PC-9 (cell line): ENCODE measurements at regions not wholly inside any gene's neighbourhood (a gene's known extent, or its start where the extent isn't known, plus 50 kb on each side); places are given as distances from the start of the nearest gene placed in this dataset.

ENCODE experiments used
- BruUV-seq: library from RNA; stranded (reverse); fragments of 400-500 nt; replicated peaks from 2 replicates; lab custom pipeline; 2021; lab: Mats Ljungman, UMichigan
- CTCF ChIA-PET: fragments of 300-600 bp; sonication (Branson Sonifier 250); formaldehyde crosslinking; loops from one replicate; lab custom pipeline; 2022; ENCODE audit warnings: antibody characterized with exemption; lab: Charles Lee
- POLR2A ChIA-PET: fragments of 300-600 bp; sonication (Branson Sonifier 250); formaldehyde crosslinking; loops from one replicate; lab custom pipeline; 2022; ENCODE audit warnings: antibody characterized with exemption; ENCODE audit not compliant: unreplicated experiment; lab: Charles Lee
- DNase-seq, 2 experiments: peaks; one replicate each; pipeline versions ENCODE4 v3.0.0 to v3.0.0-alpha.2; 2015 to 2022; ENCODE audit warnings: mixed read lengths in 1 of 2
- H2AFZ ChIP-seq: fragments of 200-600 bp; sonication (generic); 2 replicates; pipeline ENCODE4 v1.8.1; 2017; ENCODE audit warnings: antibody characterized with exemption
- H3F3A ChIP-seq: fragments of 200-600 bp; sonication (generic); 2 replicates; pipeline ENCODE4 v1.8.1; 2017; ENCODE audit warnings: antibody characterized with exemption, mild to moderate bottlenecking, low read depth; ENCODE audit not compliant: insufficient read depth
- H3K27ac ChIP-seq: fragments of 200-600 bp; sonication (generic); 2 replicates; pipeline ENCODE4 v1.6.1; 2016; ENCODE audit warnings: mixed run types
- H3K27me3 ChIP-seq: fragments of 200-600 bp; sonication (generic); 2 replicates; pipeline ENCODE4 v1.6.1; 2016; ENCODE audit warnings: low read depth, mixed run types; ENCODE audit not compliant: insufficient read depth
- H3K36me3 ChIP-seq: fragments of 200-600 bp; sonication (generic); 2 replicates; pipeline ENCODE4 v1.6.1; 2016; ENCODE audit warnings: low read depth, mixed run types
- H3K4me1 ChIP-seq: fragments of 200-600 bp; sonication (generic); replicated peaks from 2 replicates; pipeline ENCODE4 v1.6.1; 2016; ENCODE audit warnings: mixed run types; ENCODE audit not compliant: insufficient read depth
- H3K4me2 ChIP-seq: fragments of 200-600 bp; sonication (generic); 2 replicates; pipeline ENCODE4 v1.6.1; 2017; ENCODE audit warnings: mixed run types
- H3K4me3 ChIP-seq: fragments of 200-600 bp; sonication (generic); 2 replicates; pipeline ENCODE4 v1.6.1; 2016; ENCODE audit warnings: mixed run types
- H3K79me2 ChIP-seq: fragments of 200-600 bp; sonication (generic); 2 replicates; pipeline ENCODE4 v1.6.1; 2017; ENCODE audit warnings: low read depth, mixed run types
- H3K9me2 ChIP-seq: fragments of 200-600 bp; sonication (generic); 2 replicates; pipeline ENCODE4 v1.8.1; 2017; ENCODE audit warnings: mild to moderate bottlenecking; ENCODE audit not compliant: insufficient read depth
- H3K9me3 ChIP-seq: fragments of 200-600 bp; sonication (generic); 2 replicates; pipeline ENCODE4 v1.8.1; 2016; ENCODE audit warnings: low read depth; ENCODE audit not compliant: insufficient read depth
- H4K20me1 ChIP-seq: fragments of 200-600 bp; sonication (generic); 2 replicates; pipeline ENCODE4 v1.8.1; 2017; ENCODE audit not compliant: insufficient read depth
- EZH2 ChIP-seq: fragments of 200-600 bp; sonication (generic); IDR thresholded peaks from 2 replicates; pipeline ENCODE4 v1.8.0; 2017; ENCODE audit warnings: antibody characterized with exemption, low read depth
- intact Hi-C: fragments of 100-400 bp; cut with micrococcal nuclease; formaldehyde crosslinking; loops from one replicate; pipeline ENCODE4 v1.10.0; 2022; ENCODE audit not compliant: unreplicated experiment
- TF ChIP-seq, protein P1 (sequence below): fragments of 200-600 bp; sonication (generic); conservative IDR thresholded peaks from 2 replicates; pipeline ENCODE4 v1.6.1; 2017; ENCODE audit warnings: mixed run types, antibody characterized with exemption, mild to moderate bottlenecking, moderate library complexity

DNA sequence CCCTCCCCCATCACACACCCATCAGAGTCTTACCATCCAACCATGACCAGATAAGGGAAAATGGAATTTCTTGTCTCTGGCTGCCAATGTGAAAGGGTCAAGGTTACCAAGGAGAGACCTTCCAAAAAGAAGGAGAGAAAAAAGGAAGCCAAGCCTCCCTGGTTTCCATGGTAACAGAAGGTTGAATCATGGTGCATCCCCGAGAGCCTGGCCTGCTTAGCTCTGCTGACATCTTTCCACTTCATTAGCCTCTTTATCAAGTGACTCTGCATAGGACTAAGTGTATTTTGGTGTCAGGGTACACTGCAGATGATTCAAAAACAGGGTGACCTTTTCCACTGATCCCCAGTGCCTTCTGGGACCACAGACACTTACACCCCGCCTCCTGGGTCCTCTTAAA, 225.7 kb upstream of the PPP2R3A start:
- ChIA-PET CTCF (no interaction called here), POLR2A (no interaction called here)
- H3K36me3 ChIP-seq: no peaks in the 10 kb centered on the region
- no peaks in the 10 kb centered on the region for H3K9me3 ChIP-seq
- TF ChIP-seq, protein P1, sequence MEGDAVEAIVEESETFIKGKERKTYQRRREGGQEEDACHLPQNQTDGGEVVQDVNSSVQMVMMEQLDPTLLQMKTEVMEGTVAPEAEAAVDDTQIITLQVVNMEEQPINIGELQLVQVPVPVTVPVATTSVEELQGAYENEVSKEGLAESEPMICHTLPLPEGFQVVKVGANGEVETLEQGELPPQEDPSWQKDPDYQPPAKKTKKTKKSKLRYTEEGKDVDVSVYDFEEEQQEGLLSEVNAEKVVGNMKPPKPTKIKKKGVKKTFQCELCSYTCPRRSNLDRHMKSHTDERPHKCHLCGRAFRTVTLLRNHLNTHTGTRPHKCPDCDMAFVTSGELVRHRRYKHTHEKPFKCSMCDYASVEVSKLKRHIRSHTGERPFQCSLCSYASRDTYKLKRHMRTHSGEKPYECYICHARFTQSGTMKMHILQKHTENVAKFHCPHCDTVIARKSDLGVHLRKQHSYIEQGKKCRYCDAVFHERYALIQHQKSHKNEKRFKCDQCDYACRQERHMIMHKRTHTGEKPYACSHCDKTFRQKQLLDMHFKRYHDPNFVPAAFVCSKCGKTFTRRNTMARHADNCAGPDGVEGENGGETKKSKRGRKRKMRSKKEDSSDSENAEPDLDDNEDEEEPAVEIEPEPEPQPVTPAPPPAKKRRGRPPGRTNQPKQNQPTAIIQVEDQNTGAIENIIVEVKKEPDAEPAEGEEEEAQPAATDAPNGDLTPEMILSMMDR: no peak
- TF ChIP-seq EZH2: no peak
- no peaks in the 10 kb centered on the region for H4K20me1 ChIP-seq
- DNase-seq: no peak
- no peak overlapping the region for H2AFZ ChIP-seq
- H3K27me3 ChIP-seq: peaks cover 29% of the 10 kb centered on the region
- H3K4me2 ChIP-seq: no peak overlapping the region
- no peak overlapping the region for H3K27ac ChIP-seq
- intact Hi-C loops: loop anchor here (5.0 to 10.0 kb wide), 2 partner anchors 155 to 303 kb away; no protein-coding TSS in a partner anchor
- no peaks in the 10 kb centered on the region for H3K4me1 ChIP-seq
- no peak overlapping the region for H3K4me3 ChIP-seq
- no peaks in the 10 kb centered on the region for H3K9me2 ChIP-seq
- H3F3A ChIP-seq: no peaks in the 10 kb centered on the region
- no peaks in the 10 kb centered on the region for H3K79me2 ChIP-seq
- BruUV-seq: no TSS peak

DNA sequence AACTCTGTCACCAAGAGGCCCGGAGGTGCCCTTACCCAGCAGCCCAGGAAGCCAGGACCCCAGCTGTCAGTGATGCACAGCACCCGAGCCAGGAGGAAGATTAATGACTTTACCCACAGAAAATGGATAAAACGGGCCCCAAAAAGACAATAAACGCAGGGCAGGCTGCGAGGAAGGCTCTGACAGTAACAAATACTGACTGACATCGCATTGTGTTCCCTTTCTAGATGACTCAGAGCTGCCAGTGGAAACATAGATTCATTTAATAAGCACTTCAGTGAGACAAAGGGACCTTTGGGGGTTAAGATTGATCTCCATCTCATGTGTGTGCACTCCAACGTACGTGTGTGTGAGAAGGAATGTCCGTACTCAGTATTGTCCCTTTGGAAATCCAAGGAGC, 225.3 kb upstream of the PPP2R3A start:
- POLR2A ChIA-PET: no interaction called here
- no TSS peak for BruUV-seq
- intact Hi-C loops: no loop called here

DNA sequence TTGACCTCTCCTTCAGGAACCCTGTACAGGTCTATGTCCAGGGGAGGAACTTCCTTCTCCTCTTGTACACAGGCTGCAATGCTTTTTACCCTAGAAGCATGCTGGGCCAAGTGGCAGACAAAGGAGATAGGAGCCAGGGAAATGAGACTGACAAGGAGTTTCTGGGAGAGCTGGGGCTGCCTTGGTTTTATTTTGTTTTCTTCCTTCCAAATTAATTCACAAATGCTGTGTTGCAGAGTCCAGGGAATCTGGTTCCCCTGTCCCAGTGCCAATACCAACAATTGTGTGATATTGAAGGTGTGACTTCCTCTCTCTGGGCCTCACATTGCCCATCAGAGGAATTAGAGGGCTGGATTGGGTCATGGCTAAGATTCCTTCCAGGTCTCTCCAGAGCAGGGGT, 224.8 kb upstream of the PPP2R3A start:
- no peak overlapping the region for H3K4me3 ChIP-seq
- no TSS peak for BruUV-seq
- ChIA-PET POLR2A (no interaction called here), CTCF (no interaction called here)
- H3K4me1 ChIP-seq: no peaks in the 10 kb centered on the region
- no peaks in the 10 kb centered on the region for H3F3A ChIP-seq
- TF ChIP-seq EZH2: no peak
- TF ChIP-seq, protein P1: no peak
- H2AFZ ChIP-seq: no peak overlapping the region
- peaks cover 34% of the 10 kb centered on the region for H3K27me3 ChIP-seq
- H3K36me3 ChIP-seq: no peaks in the 10 kb centered on the region
- no peak for DNase-seq
- H4K20me1 ChIP-seq: no peaks in the 10 kb centered on the region
- H3K9me3 ChIP-seq: no peaks in the 10 kb centered on the region
- no peaks in the 10 kb centered on the region for H3K79me2 ChIP-seq
- no peak overlapping the region for H3K27ac ChIP-seq
- H3K4me2 ChIP-seq: no peak overlapping the region
- no peaks in the 10 kb centered on the region for H3K9me2 ChIP-seq
- intact Hi-C loops: no loop called here

More for the DNA sequence above, 225.3 kb upstream of the PPP2R3A start:
- H3K9me3 ChIP-seq: no peaks in the 10 kb centered on the region
- DNase-seq: no peak
- H3K4me2 ChIP-seq: no peak overlapping the region
- H3F3A ChIP-seq: no peaks in the 10 kb centered on the region
- TF ChIP-seq, protein P1: no peak
- TF ChIP-seq EZH2: no peak
- no peak overlapping the region for H3K4me3 ChIP-seq
- no peaks in the 10 kb centered on the region for H4K20me1 ChIP-seq
- H3K4me1 ChIP-seq: no peaks in the 10 kb centered on the region
- no peaks in the 10 kb centered on the region for H3K79me2 ChIP-seq
- H3K36me3 ChIP-seq: no peaks in the 10 kb centered on the region
- CTCF ChIA-PET: no interaction called here
- H3K9me2 ChIP-seq: no peaks in the 10 kb centered on the region
- H2AFZ ChIP-seq: no peak overlapping the region
- H3K27me3 ChIP-seq: peaks cover 34% of the 10 kb centered on the region
- H3K27ac ChIP-seq: no peak overlapping the region
